ENCODE measurements at regions not wholly inside any gene's neighbourhood (a gene's known extent, or its start where the extent isn't known, plus 50 kb on each side); places are given as distances from the start of the nearest gene placed in this dataset.

DNA sequence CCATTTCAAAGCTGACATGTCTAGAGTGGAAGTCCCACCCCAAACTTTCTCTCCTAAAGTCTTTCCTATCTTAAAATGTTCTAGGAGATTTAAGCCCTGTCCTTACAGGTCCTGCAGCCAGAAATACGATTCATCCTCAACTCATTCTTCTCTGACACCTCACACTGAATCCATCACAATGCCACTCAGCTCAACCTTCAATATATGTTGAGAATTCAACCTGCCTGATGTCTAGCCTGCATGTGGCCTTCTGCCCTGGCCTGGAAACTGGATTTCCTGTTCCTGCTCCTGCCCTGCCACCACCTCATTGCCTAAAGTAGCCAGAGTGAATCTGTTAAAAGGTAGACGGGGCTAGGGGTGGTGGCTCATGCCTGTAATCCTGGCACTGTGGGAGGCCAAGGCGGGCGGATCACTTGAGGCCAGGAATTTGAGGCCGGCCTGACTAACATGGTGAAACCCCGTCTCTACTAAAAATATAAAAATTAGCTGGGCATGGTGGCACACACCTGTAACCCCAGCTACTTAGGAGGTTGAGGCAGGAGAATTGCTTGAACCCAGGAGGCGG lies 345.9 kb downstream of the CDH26 start:
- TF ChIP-seq, protein P1, sequence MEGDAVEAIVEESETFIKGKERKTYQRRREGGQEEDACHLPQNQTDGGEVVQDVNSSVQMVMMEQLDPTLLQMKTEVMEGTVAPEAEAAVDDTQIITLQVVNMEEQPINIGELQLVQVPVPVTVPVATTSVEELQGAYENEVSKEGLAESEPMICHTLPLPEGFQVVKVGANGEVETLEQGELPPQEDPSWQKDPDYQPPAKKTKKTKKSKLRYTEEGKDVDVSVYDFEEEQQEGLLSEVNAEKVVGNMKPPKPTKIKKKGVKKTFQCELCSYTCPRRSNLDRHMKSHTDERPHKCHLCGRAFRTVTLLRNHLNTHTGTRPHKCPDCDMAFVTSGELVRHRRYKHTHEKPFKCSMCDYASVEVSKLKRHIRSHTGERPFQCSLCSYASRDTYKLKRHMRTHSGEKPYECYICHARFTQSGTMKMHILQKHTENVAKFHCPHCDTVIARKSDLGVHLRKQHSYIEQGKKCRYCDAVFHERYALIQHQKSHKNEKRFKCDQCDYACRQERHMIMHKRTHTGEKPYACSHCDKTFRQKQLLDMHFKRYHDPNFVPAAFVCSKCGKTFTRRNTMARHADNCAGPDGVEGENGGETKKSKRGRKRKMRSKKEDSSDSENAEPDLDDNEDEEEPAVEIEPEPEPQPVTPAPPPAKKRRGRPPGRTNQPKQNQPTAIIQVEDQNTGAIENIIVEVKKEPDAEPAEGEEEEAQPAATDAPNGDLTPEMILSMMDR (IDR thresholded peaks at IDR 0.05): no peak
- TF ChIP-seq POLR2A (IDR thresholded peaks at IDR 0.05): no peak

Measured in lower leg skin (tissue), 3 donors.